GM19324 (cell line): ENCODE measurements at regions not wholly inside any gene's neighbourhood (a gene's known extent, or its start where the extent isn't known, plus 50 kb on each side); places are given as distances from the start of the nearest gene placed in this dataset.
"Not testable (repeated sequence)": the region's sequence is repeated elsewhere in the genome, so short reads cannot be mapped to it uniquely, and the experiment has no call there.

Source experiments
- ATAC-seq: cut with Tn5 transposase; IDR thresholded peaks from one replicate; pipeline ENCODE4 v1.9.1; 2021; ENCODE audit warnings: mild to moderate bottlenecking, moderate library complexity; ENCODE audit not compliant: unreplicated experiment, low FRiP score

DNA sequence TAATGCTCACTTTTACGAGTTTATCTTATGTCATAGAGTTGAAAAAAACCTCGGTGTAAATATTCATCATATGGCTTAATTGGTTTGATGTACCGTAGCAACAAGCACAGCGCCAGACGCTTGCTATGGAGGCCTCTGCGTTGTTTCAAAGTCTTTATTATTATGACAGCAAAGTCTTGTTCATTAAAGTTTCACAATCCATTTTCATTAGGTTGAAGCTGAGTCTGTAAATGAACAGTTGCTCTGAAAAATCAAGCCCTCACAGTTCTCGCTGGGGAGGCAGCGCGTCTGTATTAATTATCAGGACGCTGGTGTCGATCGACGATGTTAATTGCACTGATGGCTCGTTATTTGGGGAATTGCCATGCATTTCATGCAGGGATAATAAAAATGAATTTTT lies 185.6 kb downstream of the INSC start:
- ATAC-seq = no peak

- no peak for ATAC-seq
Observed at GRCh38 chr11:15307619-15308024, 192.9 kb downstream of the INSC start.

DNA sequence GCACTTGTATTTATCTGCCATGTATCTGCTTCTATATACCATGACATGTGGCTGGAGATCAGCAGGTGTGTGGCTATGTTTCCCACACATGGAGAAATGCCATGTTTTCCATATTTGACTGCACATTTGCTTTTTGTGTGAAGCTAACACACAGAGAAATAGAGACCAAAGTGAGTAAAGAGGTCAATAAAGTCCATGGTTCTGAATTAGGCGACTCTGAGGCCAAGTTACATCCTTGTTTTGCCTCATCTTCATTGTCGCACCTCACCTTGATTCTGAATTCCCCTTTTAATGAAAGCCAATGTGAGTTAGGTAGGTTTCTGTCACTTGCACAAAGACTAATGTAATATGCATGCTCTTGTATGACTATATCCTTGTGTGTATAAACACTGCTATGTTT lies 194.1 kb downstream of the INSC start:
- no peak for ATAC-seq

DNA sequence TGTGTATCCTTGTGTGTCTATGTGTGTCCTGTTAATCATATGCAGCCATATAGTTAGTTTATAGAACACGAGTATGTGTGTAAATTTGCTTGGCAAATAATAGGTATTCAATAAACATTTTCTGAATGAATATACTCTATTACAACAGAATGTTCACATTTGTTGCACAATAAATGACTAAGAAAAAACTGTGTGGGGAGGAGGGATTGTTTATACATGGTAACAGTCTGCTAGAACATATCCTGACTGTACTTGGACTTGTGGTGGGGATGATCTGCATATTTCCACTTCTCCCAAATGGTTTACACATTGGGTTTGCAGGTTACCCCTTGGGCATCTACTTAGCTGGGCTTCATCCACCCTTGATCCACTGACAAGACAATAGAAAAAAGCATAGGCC lies 194.6 kb downstream of the INSC start:
- no peak for ATAC-seq

DNA sequence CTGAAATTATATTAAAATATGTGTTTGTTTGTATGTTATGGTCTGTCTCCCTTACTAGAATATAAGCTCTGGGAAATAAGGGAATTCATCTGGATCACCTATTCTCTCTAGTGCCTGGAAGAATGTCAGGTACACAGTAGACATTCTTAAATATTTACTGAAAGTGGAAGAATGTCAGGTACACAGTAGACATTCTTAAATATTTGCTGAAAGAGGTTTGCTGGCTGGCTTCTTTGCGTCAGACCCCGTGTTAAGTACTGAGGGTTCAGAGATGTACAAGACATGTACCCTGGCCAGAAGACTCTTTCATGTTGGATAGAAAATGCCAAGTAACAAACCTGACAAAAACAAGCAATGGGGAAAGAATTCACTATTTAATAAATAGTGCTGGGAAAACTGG lies 199.1 kb downstream of the INSC start:
- no peak for ATAC-seq

GRCh38 chr11:15318814-15319213 lies 204.1 kb downstream of the INSC start:
- ATAC-seq = no peak

DNA sequence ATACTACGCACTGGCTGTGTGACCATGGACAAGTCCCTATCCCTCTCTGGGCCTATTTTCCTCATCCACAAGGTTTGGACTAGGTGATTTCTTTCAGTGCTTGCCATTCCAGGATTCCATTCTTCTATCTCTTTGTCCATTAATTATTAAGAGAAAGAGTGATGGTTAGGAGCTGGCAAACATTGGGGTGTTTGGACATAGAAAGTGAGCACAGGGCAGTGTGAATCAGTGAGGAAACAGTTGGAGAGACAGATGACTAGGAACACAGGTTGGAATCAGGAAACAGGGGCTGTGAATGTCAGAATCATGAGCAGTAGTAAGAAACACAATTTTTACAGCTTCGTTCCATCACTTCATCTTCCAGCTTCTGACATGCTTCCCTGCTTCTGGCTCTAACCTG lies 211.8 kb downstream of the INSC start:
- no peak for ATAC-seq

DNA sequence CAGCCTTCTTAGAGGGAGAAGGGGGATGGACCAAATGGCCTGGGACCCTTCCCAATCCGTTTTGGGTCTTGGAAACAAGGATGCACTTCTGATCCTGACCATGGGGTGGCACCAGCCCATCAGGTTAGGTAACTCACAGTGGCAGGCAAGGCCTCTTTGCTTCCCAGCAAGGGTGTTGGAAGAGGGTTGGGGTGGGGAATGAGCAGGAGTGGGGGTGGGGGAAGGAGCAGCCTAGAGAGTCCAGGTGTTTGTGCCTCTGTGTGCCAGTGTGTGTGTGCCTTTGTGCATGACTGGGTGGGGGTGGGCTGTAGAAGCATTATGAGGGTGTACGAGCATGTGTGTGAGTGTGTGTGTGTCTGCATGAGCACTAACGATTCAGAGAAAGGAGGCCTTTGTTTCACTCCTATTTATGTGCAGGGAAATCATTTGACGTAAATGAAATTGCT lies 213.1 kb downstream of the INSC start:
- ATAC-seq = no peak

DNA sequence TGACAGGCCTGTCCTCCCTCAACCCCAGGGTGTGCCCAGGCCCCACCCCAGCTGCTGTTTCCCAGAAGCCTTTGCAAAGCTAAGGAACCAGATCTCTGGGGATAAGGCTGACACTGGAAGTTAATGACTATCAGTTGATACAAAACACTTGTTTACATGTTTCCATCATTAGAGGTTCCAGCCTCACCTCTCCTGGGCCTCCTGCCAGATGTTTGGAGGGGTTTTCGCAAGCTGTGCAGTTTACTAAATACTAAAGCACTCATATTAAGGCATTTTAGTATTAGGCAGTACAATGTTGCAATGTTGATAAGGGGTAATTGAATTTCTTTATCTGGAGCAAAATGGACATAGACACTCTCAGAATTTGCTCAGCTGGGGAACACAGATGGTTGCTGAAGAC lies 218.7 kb downstream of the INSC start:
- no peak for ATAC-seq

DNA sequence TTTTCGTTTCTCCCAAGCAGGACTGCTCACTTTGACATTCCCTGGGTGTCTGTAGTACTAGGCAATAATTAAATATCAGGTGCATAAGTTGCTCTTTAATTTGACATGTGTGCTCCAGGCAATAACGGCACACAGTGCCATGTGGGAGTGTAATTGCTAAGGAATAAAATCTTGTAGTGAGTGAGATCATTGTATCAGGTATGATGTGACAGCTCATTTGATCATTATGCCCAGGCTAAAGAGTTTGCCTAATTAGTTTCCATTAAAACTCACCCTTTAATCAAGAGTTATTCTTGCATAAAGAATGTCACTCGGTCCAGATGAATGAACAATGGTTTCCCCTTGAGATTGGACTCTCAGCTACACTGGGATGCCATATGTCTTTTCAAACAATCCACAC lies 220.0 kb downstream of the INSC start:
- no peak for ATAC-seq

DNA sequence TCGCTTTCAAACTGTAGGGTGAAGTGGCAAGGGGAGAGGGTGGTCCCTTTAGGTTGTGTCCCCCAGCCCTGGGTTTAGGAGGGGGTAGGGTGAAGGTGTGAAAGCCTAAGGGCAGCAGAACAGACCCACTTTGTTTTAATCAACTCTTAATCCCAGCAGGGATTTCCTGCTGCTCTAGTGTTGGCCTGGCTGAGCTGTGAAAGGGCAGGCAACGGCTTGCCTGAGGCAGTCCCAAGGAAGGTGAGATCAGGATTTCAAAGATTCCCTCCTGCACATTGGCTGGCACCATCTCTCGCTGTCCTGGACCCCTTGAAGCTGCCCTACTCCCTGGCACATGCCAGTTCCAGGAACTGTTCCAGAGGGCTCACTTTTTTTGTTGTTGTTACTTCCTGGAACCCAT lies 221.3 kb downstream of the INSC start:
- no peak for ATAC-seq

DNA sequence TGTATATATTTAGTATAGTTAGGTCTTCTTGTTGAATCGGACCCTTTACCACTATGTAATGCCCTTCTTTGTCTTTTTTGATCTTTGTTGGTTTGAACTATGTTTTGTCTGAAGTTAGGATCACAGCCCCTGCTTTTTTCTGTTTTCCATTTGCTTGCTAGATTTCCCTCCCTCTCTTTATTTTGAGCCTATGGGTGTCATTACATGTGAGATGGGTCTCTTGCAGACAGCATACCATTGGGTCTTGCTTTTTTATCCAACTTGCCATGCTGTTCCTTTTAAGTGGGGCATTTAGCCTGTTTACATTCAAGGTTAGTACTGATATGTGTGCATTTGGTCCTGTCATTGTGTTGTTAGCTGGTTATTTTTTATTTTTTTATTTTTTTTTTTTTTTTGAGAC lies 224.6 kb downstream of the INSC start:
- no peak for ATAC-seq

DNA sequence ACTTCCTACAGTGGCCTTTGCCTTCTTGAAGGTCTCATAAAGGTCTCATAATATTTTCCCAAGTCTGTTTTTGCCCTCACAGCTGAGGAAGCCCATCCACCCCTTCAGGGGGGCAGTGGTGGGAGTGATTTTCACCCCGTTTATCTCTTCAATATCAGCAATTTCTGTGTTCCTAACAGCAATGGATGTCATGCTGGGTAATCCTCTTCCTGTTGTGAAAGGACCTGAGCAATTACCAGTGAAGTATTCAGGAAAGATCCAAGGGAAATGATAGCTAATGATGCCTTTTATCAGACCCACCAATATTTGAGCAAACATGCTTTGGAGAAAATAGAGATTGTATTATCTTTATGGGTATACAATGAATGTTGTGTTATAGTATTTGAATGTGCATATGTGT lies 226.9 kb downstream of the INSC start:
- ATAC-seq = no peak

DNA sequence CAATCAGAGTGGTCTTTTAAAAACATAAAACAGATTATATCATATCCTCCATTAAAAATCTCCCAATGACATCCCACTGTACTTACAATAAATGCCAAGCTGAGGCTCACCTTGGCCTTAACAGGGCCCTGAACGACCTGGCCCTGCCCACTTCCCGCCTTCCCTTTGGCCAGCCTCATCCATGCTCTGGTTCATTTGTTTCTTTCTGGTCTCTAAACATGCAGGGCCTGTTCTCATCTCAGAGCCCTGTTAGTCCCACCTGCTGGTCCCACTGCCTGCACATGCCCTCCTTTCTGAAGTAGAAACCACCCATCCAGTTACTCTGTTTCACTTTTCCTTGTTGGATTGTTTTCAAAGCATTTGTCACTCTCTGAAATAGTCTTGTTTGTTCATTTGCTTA lies 227.4 kb downstream of the INSC start:
- no peak for ATAC-seq

GRCh38 chr11:15346907-15347306 lies 232.2 kb downstream of the INSC start:
- no peak for ATAC-seq

DNA sequence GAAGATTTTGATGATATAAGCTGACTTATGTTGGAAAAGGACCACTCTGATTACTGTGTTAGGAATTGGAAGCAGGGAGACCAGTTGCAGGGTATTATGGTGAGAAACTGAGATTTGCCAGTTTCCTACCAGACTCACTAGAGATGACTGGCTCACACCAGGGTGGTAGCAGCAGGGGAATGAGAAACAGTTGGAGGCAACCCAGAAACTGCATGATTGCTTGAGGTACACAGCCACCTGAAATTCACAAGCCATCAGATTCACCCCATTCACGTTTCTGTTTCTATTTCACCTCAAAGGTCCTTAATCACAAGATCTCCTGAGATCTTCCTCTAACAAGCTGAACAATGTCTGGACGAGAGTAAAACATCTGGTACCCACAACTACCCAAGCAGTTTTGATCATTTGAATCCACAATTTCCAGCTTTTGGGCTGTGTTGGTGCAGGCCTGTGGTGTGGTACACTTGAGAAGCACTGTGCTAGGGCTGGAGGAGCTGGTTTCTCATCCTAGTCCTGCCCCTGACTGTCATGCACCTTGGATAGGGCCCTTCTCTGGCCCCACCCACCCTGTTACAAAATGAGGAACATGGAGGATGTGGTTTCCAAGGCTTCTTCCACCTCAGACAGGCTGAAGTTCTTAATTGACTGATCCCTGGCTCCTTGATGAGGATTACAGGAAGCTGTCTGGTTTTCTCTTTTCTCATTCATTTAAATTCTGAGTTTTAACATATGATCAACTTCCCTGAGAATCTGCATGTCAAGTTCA lies 233.4 kb downstream of the INSC start:
- no peak for ATAC-seq

DNA sequence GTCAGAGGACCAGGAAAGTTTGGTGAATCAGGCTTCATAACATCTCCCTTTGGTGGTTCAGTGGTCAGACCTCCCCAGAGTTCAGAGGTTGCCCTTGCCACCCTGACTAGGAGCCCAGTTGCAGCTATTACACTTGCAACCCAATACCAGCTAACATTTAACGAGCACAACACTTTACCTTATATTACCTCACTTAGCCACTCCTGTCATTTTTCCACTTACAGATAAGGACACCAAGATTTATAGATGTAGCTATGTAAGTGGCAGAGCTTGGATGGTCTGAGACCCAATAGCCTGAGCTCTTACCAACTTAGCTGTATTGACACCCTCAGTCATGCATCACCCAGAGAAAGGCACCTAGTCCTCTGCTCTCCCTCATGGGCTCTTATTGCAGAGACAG lies 234.7 kb downstream of the INSC start:
- ATAC-seq = no peak

DNA sequence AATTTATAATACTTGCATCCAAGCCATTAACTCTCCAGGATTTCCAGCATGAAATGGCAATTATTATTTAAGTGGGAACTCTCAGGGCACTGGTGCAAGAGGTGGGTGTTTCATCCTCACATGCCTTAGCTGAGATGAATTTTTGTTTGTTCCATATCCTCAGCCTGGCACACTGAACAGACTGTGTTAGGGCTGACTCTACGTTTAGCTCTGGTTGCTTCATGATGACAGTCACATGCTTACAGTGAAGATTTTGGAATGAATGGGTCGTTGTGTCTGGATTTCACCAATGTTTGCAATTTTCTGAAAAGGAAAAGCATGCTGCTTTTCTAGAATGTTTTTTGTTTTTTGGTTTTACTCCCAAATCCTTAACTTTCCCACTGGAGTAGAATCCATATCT lies 246.6 kb downstream of the INSC start:
- ATAC-seq = no peak

DNA sequence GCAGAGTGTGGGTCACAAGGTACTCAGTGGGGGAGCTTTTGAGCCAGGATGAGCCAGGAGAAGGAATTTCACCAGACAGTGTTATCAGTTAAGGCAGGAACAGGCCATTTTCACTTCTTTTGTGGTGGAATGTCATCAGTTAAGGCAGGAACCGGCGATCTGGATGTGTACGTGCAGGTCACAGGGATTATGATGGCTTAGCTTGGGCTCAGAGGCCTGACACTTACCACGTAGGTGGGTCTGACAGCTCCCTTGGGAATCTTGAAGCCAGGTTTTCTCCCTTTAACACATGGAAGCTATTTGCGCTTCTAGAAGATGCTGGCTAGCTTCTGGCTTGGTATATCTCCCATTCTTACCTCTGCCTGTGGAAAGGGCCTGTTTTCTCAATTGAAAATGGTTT lies 250.6 kb downstream of the INSC start:
- ATAC-seq = not testable (repeated sequence)

GRCh38 chr11:15367695-15368094 lies 253.0 kb downstream of the INSC start:
- ATAC-seq = no peak

- ATAC-seq = no peak
Observed at GRCh38 chr11:15370495-15371147, 255.9 kb downstream of the INSC start.

DNA sequence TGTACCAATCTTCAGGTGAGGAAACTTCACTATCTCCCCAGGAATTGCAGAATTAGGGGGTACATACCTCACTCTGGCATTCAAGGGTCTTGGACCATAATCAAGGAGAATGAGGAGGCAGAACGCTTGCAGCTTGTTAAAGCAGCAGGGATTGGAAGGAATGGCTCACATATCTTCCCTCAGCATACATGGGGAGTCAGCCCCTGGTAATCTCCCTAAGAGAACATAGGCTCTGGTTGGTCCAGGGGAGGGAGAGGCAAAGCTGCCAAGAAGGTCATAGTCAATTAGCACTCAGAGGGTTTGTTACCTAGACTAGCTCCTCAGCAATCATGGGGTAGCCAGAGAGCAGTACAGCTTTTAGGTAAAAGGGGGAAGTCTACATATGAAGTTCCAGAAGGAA lies 256.8 kb downstream of the INSC start:
- no peak for ATAC-seq
